Embryonic facial prominence (tissue), 1 donor: ENCODE measurements at regions not wholly inside any gene's neighbourhood (a gene's known extent, or its start where the extent isn't known, plus 50 kb on each side); places are given as distances from the start of the nearest gene placed in this dataset.
"Not testable (repeated sequence)": the region's sequence is repeated elsewhere in the genome, so short reads cannot be mapped to it uniquely, and the experiment has no call there.

Experiments
- DNase-seq: peaks from one replicate; pipeline ENCODE4 v3.0.0-alpha.2; 2016; ENCODE audit errors: extremely low spot score

DNA sequence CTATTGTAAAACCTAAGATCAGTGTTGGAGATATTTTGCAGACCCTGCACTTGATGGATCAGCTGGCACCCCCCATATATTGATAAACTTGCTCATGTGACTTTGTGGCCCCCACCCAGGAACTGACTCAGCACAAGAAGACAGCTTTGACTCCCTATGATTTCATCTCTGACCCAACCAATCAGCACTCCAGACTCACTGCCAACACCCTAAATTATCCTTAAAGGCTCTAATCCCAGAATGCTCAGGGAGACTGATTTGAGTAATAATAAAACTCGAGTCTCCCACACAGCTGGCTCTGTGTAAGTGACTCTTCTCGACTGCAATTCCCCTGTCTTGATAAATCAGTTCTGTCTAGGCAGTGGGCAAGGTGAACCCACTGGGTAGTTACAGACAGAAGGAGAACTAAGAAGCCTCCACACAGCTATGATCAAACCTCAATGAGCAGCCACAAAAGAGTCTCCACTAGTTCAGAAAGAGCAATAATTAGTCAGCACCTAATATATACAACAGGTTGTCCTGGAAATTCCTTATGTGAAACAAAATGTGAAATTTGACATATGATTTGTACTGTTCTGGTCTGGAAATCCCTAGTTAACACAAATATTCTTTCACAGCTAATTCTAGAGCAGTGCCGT, 52.2 kb downstream of the ACTL7B start:
- no peak for DNase-seq

DNA sequence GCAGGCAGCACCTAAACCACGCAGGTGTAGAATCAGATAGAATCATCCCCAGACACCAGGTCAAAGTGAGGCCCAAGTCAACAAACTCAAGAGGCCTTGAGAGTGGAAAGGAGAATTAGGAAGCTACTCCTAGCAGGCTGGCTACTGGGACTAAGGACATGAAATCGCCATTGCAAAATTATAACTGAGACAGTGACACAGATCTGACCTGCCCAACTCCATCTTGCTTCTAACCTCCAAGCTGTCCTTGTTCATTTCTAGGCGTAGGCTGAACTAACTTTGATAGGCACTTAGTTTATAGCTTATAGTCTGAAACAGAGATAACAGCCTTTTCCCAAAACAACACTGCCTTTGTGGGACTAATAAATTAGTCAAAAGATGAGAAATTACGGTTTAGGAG, 52.8 kb downstream of the ACTL7B start:
- DNase-seq, result no peak

DNA sequence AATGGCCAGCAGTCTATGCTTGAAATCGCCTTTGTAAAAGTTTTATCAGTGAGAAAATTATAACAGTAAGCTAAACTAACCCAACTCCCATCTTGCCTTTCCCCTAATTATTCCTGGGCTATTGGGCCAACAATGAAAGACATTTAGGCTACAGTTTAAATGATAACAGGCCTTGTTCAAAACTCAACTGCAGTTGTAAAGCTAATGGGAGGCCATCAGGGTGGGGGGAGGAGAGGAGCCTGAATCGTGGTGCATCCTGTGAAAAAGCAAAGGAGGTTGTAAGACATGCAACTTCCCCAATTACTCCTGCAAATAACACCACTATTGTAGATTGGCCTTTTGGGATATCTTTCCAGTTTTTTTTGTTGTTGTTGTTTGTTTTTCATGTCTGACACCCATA, 53.8 kb downstream of the ACTL7B start:
- no peak for DNase-seq

DNA sequence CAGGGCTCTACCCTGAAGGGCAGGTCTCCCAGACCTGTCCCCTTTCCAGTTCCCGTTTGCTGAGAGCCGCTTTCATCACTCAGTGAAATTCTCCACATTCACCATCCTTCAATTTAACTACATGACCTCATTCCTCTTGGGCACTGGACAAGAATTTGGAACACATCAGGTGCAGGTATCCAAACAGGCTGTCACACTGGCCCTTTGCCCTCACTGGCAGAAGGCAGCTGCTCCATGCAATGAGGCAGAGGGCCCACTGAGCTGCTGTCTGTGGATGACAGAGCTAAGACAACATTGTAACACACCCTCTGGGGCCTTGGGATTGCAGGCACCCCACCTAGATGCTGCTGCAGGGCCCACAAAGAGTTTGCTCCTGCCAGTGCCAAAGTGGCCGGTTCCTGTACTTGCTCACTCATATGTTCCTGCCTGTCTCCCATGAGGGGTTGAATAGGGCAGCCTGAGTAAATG, 55.1 kb downstream of the ACTL7B start:
- no peak for DNase-seq

DNA sequence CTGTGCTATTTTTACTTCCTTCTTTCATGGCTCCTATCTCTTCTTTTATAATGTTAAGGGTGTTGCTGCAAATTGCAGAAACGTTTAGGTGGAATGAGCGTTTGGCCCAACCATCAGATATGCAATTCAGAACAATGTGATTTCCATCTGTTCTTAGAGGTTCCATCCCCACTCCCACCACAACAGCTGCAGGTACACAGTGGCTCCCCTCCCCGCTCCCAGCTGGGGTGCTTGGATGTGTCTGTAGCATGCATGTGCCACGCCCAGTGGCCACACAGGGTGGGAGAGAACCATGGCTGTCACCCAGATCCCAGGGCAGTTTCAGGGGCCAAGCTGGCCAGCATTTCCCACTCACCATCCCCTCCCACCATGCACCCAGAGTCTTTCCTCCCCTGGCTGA, 62.2 kb downstream of the ACTL7B start:
- no peak for DNase-seq

DNA sequence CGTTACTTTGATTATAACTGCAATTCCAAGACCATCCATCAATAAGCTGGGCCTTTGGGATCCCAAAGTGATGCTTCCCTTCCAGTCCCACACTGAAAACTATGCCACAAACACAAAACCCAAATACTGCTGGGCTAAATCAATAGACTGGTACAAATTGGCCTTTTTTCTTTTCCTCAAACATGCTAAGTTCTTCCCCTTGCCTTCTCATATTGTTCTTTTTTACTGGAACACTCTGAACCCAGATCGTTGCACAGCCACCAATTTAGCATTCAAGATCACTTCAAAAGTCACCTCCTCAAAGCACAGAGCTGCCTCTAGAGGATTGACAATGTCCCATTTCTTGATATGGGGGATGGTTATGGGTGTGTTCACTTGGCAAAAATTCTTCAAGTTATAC, 66.0 kb downstream of the ACTL7B start:
- no peak for DNase-seq

DNA sequence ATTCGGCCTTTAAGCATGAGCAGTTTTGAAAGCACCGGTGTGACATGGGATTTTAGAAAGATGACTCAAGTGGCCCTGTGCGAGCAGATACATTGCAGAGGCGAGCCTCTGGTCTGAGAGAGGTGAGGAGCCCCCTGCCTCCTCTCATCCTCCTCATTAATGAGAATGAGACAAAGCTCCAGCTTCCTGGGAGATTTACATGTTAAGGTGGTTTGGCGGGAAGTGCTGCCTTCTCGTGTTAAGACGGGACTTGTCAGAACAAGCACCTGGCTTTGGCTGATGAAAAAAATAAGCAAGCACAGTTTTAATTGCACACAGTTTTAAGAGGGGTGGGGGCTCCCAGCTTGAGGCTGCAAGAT, 68.1 kb downstream of the ACTL7B start:
- no peak for DNase-seq

DNA sequence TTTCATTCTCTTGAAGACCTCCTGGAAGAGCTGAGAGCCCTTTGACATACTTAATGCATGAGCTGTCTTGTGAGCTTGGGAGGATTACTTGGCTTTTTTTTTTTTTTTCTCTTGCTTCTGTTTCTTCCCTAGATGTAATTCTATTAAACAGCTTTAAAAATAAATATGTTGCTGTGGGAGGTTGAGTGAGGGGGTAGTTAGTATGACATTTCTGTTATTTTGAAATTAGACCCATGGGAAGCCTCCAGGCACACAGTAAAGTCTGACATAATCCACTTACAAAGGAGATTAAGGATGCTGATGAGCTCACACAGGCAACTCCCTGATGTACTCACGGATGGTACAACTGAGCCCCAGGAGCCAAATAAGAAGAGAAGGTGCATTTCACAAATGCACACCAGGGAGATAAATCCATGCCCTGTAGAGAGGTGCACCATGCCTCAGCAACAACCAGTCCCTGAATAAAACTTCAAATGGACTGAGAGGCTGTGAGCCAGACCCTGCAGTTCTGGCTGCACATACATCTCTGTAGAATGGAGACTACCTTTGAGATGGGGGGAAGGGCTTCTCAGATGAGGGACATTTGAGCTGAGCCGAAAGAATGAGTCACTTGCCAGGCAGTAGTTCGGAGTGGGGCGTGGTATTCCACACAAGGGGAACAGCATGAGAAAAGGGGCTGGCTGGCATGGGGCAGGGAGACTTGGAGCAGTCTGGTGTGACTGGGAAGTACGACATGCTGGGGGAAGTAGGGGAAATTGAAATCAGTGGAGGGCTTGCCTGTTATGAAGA, 68.7 kb downstream of the ACTL7B start:
- DNase-seq, result no peak

DNA sequence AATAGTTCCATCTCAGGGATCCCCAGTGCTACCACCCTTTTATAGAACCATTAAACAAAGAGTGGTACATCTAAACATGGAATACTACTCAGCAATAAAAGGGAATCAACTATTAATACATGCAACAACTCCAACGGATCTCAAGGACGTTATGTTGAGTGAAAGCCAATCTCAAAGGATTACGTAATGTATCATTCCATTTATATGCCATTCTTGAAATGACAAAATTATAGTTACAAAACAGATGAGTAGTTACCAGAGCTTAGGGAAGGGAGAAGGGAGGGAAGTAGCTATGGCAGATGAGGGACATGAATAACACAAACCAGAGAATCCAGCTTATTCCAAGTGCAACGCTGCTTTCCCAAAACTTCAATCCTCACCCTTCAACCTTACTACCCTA, 69.5 kb downstream of the ACTL7B start:
- no peak for DNase-seq

DNA sequence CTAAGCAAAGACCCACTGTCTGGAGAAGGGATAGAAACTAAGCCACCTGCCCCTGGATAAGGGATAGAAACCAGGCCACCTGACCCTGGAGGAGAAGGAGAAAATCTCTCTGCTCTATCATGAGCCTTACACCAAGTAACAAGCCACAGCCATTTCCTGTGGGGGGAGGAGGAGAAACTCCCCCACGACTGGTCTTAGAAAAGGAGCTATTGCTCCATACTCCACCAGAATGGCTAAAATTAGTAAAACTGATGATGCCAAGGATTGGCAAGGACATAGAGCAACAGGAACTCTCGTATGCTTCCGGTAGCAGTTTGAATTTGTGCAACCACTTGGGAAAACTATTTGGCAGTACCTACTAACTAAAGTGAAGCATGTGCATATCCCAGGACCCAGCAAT, 70.8 kb downstream of the ACTL7B start:
- no peak for DNase-seq

DNA sequence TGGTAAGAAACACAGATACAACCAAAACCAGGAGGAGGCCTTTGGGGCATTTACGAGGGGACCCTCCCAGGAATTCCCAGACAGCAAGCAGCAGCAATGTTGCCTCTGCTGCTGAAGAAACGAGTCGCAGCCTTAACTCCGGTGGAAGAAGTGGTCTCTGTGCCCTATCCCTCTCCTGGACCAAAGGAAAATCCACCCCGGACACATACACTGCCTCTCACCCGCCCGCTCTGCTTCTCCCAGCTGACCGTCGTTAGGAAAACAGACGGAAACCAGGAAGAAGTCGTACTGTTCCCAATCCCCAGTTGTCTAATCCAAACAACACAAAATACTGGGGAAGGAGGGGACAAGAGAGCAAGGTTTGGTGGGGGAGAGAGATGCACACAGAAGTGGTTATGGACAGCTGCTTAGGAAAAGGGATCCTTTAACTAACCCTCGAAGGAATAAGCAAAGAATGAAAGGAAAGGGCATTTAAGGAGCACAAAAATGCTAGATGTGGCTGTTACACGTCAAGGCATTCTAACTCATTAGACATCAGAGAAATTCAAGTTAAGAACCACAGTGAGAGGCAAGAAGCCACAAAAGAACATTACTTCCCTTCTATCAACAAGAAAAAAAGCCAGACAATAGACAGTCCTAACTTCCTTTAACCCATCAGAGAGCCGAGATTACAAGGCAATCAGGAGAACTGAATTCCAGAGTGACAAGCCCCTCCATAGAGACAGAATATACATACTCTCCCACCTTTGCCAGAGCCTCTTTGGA, 71.9 kb downstream of the ACTL7B start:
- no peak for DNase-seq

DNA sequence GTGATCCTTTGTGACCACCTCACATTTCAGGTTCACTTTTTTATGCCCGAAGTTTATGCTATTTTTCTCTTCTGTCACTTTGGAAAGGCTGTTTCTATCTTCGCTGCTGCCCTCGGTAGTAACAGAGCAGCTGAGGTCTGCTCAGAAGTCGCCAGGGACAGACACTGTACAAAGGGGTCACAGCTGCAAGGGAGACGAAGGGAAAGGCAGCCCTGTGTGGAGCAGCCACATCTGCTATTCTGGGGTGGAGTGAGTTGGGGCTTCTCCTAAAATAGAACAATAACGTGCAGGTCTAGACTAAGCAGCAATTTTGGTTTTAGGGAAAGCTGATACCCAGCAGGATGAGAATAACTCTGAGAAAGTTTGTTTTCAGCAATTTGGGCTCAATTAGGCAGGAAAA, 72.5 kb downstream of the ACTL7B start:
- DNase-seq, result no peak

DNA sequence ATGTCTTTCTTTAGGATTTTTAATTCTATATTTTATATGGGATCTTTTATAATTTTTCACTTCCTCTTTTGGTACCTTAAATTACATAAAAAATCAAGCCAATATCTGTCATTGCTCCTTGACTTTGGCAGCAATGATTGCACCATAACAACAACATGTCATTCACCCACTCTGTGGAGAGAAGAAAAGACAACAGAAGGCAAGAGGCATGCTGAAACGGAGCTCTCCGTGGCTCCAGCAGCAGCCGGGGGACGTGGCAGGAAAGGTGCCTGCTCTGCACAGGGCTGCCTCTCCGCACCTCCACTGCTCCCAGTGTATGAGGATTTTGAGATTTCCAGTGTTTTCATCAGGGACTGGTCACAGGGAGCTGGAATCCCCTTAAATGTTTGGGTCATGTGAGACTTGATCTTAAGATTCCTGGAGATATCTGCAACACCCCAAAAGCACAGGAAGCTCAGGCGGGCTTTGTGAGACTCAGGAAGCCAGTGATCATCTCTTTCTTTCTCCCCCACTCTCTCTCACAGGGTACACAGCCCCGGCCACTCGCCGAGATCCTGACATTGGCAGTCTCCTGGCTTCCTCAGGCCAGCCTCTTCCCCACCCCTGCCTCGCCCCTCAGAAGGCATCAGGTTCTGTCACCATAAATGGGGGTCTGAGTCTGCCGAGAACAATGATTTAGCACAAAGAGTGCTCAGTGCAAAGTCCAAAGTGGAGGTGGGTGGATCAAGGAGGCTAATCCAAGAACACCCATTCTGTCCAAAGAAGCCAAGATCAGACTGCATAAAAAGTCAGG, 74.6 kb downstream of the ACTL7B start:
- DNase-seq, result no peak

DNA sequence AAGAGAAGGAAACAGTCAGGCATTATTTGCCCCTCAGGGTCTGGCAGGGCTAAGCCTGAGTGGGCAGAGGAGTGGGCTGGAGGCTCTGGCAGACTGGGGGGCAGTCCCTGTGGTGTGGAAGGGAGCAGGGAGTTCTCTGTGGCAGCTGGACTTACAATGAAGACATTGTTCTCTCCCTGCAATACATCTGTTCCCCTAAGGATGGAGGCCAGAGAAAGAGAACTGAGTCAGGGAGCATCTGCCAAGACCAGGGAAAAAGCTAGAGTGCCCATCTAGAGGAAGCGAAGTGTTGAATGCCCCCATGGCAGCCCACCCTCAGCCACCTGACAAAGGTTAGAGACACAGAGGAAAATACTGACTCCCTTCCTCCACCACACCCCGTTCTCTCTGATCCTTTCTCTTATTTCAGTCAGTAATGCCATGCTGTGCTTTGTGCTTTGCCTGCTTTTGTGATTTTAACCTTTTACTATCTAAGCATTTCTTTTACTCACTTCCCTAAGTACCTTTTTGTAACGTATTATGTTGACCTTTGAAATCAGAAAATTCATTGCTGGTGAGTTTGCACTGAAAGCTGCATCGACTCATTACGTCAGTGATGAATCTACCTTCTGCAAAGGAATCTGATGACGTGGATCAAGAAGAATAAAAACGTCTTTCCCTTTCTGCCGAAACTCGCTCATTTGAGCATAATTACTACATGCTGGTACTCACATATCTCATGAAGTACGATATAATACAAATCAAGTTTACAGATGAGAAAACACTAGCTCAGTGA, 76.0 kb downstream of the ACTL7B start:
- DNase-seq, result no peak

DNA sequence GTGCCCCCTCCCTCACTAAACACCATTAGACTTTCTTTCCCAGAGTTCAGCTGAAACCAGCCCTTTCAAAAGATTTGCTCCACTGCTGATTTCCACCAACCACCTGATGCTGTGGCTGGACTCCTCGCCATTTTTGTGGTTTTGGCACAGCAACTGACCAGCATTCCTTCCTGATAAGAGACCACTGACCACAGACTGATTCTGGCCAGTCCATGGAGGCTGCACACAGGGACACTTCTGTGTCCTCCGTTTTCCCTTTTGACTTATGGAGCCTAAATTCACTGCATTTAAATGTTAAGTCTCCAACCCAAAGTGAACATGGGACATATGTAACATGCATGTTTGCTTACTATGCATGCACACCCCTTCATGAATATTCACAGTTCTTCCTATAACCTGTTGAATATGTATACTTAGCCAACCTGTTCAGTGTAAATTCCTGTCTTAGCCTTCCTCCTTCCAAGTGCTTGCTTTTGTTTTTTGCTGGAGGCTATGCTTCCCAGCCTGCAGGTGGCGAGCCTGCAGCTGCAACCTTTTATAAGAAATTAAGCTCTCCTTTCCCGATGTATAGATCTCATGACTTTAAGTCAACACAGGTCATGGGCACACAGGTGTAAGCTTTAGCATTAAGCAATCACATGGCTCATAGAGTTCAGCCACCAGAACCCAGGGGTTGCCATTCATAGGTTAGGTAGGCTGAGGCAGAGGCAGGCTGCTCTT, 78.7 kb downstream of the ACTL7B start:
- no peak for DNase-seq

DNA sequence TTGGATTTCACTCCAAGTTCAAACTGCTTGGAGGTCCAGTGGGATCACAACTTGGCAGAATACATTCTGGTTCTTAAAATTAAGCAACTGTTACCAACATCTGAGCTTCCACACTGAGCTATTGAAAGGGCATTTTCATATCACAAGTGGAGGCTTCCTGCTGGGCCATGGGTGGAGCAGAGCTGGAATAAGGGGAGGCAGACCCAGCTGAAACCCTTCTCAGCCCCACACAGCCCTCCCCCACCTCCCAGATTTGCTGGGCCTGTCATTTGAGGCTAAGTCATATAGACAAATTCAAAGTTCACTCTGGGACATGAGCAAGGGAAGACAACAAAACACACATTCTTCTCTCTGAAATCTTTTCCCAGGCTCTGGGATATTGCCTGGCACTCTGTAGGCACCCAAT, 79.9 kb downstream of the ACTL7B start:
- no peak for DNase-seq

DNA sequence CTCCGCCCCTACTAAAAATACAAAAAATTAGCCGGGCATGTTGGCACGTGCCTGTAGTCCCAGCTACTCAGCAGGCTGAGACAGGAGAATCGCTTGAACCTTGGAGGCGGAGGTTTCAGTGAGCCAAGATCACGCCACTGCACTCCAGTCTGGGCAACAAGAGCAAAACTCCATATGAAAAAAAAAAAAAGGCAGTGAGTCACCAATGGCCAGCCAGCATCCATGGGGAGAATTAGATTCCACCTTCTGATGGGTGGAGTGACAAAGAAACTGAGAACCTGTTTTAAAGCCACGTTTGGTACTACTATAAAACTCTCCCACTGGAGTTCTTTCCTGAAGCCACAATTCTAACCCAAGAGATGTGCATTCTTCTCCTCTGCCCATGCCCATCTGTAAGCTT, 81.7 kb downstream of the ACTL7B start:
- not testable (repeated sequence) for DNase-seq

DNA sequence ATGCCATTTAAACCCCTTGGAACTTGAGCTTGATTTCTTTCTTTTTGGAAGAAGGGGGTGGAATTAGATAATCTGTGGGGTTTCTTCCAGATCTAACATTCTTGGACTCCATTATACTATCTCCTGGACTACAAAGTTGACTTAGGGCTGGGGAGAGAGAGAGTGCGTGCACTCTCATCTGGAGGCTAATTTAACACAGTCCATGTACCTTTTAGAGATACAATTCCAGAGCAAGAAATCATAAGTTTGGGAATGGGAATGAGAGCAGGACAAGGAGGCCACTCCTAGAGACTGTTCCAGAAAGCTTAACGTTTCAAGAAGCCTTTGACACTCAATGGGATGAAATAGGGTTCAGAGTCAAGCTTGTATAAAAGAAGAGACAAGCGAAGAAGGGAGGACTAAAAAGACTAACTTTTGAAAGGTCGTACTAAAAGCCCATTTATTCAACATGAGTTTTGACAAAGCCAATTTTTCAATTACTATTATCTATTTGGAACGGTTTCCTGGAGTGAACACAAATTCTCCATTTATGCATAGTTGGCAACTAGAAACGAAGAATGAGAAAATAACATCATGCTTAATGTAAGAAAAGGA, 83.4 kb downstream of the ACTL7B start:
- DNase-seq, result no peak

DNA sequence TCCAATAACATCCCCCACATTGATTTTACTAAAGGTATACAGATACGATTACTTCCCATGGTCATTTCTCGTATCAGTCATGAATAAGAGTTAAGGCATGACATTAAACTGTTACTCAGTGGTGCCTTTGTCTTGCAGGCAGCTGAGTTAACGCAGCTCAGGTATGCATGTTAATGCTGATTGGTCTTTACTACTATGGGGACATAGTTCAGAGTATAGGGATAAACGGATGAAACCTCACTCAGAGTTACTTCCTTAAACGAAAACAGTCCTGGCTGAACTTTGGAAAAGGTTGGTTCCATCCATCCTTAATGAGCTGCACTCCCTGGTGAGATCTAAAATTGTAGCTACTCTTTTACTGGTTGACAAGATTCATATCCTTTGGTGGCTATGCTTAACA, 87.0 kb downstream of the ACTL7B start:
- DNase-seq, result no peak

DNA sequence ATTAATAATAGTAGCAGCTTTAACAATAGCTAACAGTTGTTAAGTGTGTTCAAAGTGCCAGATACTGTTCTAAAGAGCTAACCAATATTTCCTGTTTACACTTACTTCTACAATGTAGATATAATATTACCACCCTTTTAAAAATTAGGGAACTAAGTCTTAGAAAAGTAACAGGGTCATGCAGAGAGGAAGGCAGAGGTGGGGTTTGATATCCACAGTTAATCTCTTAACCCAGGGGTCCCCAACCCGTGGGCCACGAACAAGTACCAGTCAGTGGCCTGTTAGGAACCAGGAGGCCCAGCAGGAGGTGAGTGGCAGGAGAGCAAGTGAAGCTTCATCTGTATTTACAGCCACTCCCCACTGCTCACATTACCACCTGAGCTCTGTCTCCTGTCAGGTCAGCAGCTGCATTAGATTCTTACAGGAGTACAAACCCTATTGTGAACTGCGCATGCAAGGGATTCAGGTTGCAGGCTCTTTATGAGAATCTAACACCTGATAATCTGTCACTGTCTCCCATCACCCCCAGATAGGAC, 89.1 kb downstream of the ACTL7B start:
- DNase-seq, result no peak
